K562 (cell line): ENCODE measurements at regions not wholly inside any gene's neighbourhood (a gene's known extent, or its start where the extent isn't known, plus 50 kb on each side); places are given as distances from the start of the nearest gene placed in this dataset.

Source experiments
- CREM ChIP-seq: IDR thresholded peaks from 2 replicates; pipeline ENCODE4 v1.6.1; 2014; ENCODE audit warnings: antibody characterized with exemption, low read depth
- KAT7 ChIP-seq: sonication (generic); formaldehyde crosslinking; IDR thresholded peaks from 2 replicates; pipeline ENCODE4 v1.8.0; 2022; ENCODE audit warnings: missing genetic modification reagents, mild to moderate bottlenecking, borderline replicate concordance
- POLR2AphosphoS2 ChIP-seq: IDR thresholded peaks from 2 replicates; pipeline ENCODE4 v1.6.1; 2012; ENCODE audit warnings: low read length, improper control_type of control experiment
- ZNF707 ChIP-seq: fragments of 250-450 bp; sonication (Bioruptor Pico); conservative IDR thresholded peaks from 2 replicates; pipeline ENCODE4 v1.8.0; 2022; ENCODE audit warnings: inconsistent platforms, mild to moderate bottlenecking, moderate library complexity
- TF ChIP-seq, protein P1 (sequence below), 3 experiments: fragments of 200-800 bp in 1 of 3; sonication (Bioruptor generic) in 1 of 3; sonication (generic) in 1 of 3; formaldehyde crosslinking in 1 of 3; IDR thresholded peaks; 2 replicates each; pipeline versions ENCODE4 v1.6.1 to v1.8.0; 2016 to 2022; ENCODE audit warnings: mild to moderate bottlenecking in 2 of 3, missing compliant biosample characterization in 2 of 3, missing genetic modification characterization in 2 of 3, missing genetic modification reagents in 1 of 3
- TF ChIP-seq, protein P2 (sequence below), 3 experiments: IDR thresholded peaks in 2 of 3; conservative IDR thresholded peaks in 1 of 3; 2 replicates each; pipeline ENCODE4 v1.5.1; 2011 to 2012; ENCODE audit warnings: low read length in 3 of 3, mild to moderate bottlenecking in 3 of 3, control low read depth in 2 of 3, improper control_type of control experiment in 1 of 3, inconsistent platforms in 1 of 3, low read depth in 1 of 3, mixed read lengths in 1 of 3, moderate library complexity in 1 of 3; ENCODE audit not compliant: insufficient read depth in 2 of 3

DNA sequence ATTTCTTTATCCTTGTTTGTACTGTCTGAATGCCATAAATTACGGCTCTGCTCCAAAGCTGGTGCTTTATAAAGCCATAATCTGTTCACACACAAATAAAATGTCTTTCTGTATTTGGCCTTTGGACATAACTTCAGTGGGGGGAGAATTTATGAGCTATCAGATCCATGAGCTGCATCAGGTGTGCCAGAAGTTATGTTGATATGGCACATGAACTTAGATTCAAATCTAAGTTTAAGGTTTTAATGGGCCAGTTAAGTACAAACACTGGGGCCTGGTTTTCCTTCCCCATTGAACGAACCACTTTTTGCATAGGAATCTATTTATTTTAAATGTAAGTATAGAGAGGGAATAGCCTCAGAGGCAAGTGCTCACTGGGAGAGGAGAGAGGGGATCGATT lies 239.9 kb downstream of the NFKBIZ start:
- TF ChIP-seq, protein P1, sequence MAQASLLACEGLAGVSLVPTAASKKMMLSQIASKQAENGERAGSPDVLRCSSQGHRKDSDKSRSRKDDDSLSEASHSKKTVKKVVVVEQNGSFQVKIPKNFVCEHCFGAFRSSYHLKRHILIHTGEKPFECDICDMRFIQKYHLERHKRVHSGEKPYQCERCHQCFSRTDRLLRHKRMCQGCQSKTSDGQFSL (CRISPR knock-in tag; IDR thresholded peaks at IDR 0.05), result no peak
- TF ChIP-seq, protein P1 (tag; IDR thresholded peaks at IDR 0.05), result no peak
- TF ChIP-seq, protein P2, sequence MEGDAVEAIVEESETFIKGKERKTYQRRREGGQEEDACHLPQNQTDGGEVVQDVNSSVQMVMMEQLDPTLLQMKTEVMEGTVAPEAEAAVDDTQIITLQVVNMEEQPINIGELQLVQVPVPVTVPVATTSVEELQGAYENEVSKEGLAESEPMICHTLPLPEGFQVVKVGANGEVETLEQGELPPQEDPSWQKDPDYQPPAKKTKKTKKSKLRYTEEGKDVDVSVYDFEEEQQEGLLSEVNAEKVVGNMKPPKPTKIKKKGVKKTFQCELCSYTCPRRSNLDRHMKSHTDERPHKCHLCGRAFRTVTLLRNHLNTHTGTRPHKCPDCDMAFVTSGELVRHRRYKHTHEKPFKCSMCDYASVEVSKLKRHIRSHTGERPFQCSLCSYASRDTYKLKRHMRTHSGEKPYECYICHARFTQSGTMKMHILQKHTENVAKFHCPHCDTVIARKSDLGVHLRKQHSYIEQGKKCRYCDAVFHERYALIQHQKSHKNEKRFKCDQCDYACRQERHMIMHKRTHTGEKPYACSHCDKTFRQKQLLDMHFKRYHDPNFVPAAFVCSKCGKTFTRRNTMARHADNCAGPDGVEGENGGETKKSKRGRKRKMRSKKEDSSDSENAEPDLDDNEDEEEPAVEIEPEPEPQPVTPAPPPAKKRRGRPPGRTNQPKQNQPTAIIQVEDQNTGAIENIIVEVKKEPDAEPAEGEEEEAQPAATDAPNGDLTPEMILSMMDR (IDR thresholded peaks at IDR 0.05 in 2 of 3, conservative IDR thresholded peaks at IDR 0.05 in 1 of 3; ENCODE audit: insufficient read depth in 2 of 3, low read depth in 1 of 3, low read length in 3 of 3), result no peak
- TF ChIP-seq ZNF707 (CRISPR knock-in tag) (no peak), CREM (no peak), POLR2AphosphoS2 (no peak), KAT7 (CRISPR knock-in tag) (no peak)
